Esophagus muscularis mucosa (tissue), 4 donors: ENCODE measurements at regions not wholly inside any gene's neighbourhood (a gene's known extent, or its start where the extent isn't known, plus 50 kb on each side); places are given as distances from the start of the nearest gene placed in this dataset.

Experiments used
- DNase-seq: peaks from one replicate; pipeline ENCODE4 v3.0.0-alpha.2; 2017; ENCODE audit errors: extremely low spot score
- H3K27ac ChIP-seq, 4 donors: fragments of 200-600 bp; sonication (generic); replicated peaks in 1 of 4; 1 replicate in 3 of 4; 2 replicates in 1 of 4; pipeline ENCODE4 v1.5.1; 2016 to 2019; ENCODE audit warnings: mild to moderate bottlenecking in 1 of 4
- H3K27me3 ChIP-seq, 4 donors: fragments of 200-600 bp; sonication (generic); one replicate each; pipeline versions ENCODE4 v1.5.1 to v1.6.0; 2016 to 2019
- H3K36me3 ChIP-seq, 4 donors: fragments of 200-600 bp; sonication (generic); one replicate each; pipeline ENCODE4 v1.5.1; 2016 to 2019
- H3K4me1 ChIP-seq, 4 donors: fragments of 200-600 bp; sonication (generic); one replicate each; pipeline ENCODE4 v1.5.1; 2016 to 2019
- H3K4me3 ChIP-seq, 4 donors: fragments of 200-600 bp; sonication (generic); 1 replicate in 2 of 4; 2 replicates in 2 of 4; pipeline ENCODE4 v1.5.1; 2016 to 2019; ENCODE audit warnings: mild to moderate bottlenecking in 4 of 4, moderate library complexity in 1 of 4
- H3K9me3 ChIP-seq, 4 donors: fragments of 200-600 bp; sonication (generic); 1 replicate in 3 of 4; 2 replicates in 1 of 4; pipeline ENCODE4 v1.5.1; 2016 to 2019
- CTCF ChIP-seq, 3 experiments: fragments of 200-600 bp in 2 of 3; fragments of 450-650 bp in 1 of 3; sonication (generic) in 2 of 3; IDR thresholded peaks; one replicate each; pipeline ENCODE4 v1.5.1; 2017 to 2019; ENCODE audit warnings: antibody characterized with exemption in 3 of 3, mild to moderate bottlenecking in 2 of 3, moderate library complexity in 1 of 3
- EP300 ChIP-seq: sonication (generic); formaldehyde crosslinking; IDR thresholded peaks from one replicate; pipeline ENCODE4 v1.6.1; 2017; ENCODE audit warnings: antibody characterized with exemption
- POLR2A ChIP-seq: fragments of 450-650 bp; IDR thresholded peaks from one replicate; pipeline ENCODE4 v1.6.1; 2017; ENCODE audit warnings: antibody characterized with exemption, moderate library complexity, mild to moderate bottlenecking, low read depth
- POLR2AphosphoS5 ChIP-seq, 2 donors: sonication (generic); formaldehyde crosslinking; IDR thresholded peaks; one replicate each; pipeline ENCODE4 v1.6.1; 2017; ENCODE audit warnings: antibody characterized with exemption in 2 of 2
- WGBS: methylation state at CpG from one replicate; pipeline ENCODE4 v1.1.5; 2018; 5-methylcytosine and 5-hydroxymethylcytosine counted together
- intact Hi-C: fragments of 100-400 bp; cut with DNase I; formaldehyde crosslinking; loops from one replicate; pipeline ENCODE4 v1.15.1; 2023

- WGBS: 85% methylated on average over 3 of the region's 3 CpGs
- no peak overlapping the region for H3K27ac ChIP-seq
- intact Hi-C loops: no loop called here
- H3K27me3 ChIP-seq: peaks cover 0 to 7% (median 0%) of the 10 kb centered on the region in 4 donors
- no peak overlapping the region for H3K4me3 ChIP-seq
- peaks cover 0 to 2% (median under 1%) of the 10 kb centered on the region in 4 donors for H3K4me1 ChIP-seq
- H3K9me3 ChIP-seq: no peaks in the 10 kb centered on the region
- TF ChIP-seq POLR2A: no peak
- TF ChIP-seq CTCF (IDR thresholded peaks at IDR 0.05): no peak
- H3K36me3 ChIP-seq: no peaks in the 10 kb centered on the region
- DNase-seq: no peak
Measured at GRCh38 chr6:33902457-33902853, 98.7 kb upstream of the MLN start.

- WGBS: 81% methylated on average over 5 of the region's 5 CpGs
Measured at GRCh38 chr6:33901822-33902456, 98.1 kb upstream of the MLN start.

GRCh38 chr6:33898771-33899170 is 95.0 kb upstream of the MLN start:
- no peak overlapping the region for H3K27ac ChIP-seq
- peaks cover 0 to 7% (median 0%) of the 10 kb centered on the region in 4 donors for H3K27me3 ChIP-seq
- peaks cover 5 to 23% (median 22%) of the 10 kb centered on the region in 4 donors for H3K4me1 ChIP-seq
- 59% methylated on average over 3 of the region's 3 CpGs for WGBS
- no peak for DNase-seq
- H3K9me3 ChIP-seq: no peaks in the 10 kb centered on the region
- TF ChIP-seq EP300 (no peak), POLR2AphosphoS5 (IDR thresholded peaks at IDR 0.05) (no peak), CTCF (IDR thresholded peaks at IDR 0.05) (no peak), POLR2A (no peak)
- no peak overlapping the region for H3K4me3 ChIP-seq
- intact Hi-C loops: no loop called here
- no peaks in the 10 kb centered on the region for H3K36me3 ChIP-seq

More at GRCh38 chr6:33901822-33902456, 98.1 kb upstream of the MLN start:
- intact Hi-C loops: no loop called here
- no peak for TF ChIP-seq CTCF (IDR thresholded peaks at IDR 0.05)
- no peak for TF ChIP-seq POLR2A
- TF ChIP-seq POLR2AphosphoS5 (IDR thresholded peaks at IDR 0.05): no peak
- no peak for TF ChIP-seq EP300
- H3K27me3 ChIP-seq: peaks cover 0 to 7% (median 0%) of the 10 kb centered on the region in 4 donors
- H3K27ac ChIP-seq: no peak overlapping the region
- H3K4me1 ChIP-seq: peaks cover 0 to 8% (median 5%) of the 10 kb centered on the region in 4 donors
- no peak overlapping the region for H3K4me3 ChIP-seq
- H3K9me3 ChIP-seq: no peaks in the 10 kb centered on the region
- H3K36me3 ChIP-seq: no peaks in the 10 kb centered on the region
- no peak for DNase-seq

GRCh38 chr6:33897189-33897780 is 93.5 kb upstream of the MLN start:
- Histone ChIP-seq H3K27ac (no peak overlapping the region), H3K27me3 (peaks cover 0 to 14% (median 0%) of the 10 kb centered on the region in 4 donors), H3K9me3 (no peaks in the 10 kb centered on the region), H3K4me3 (no peak overlapping the region), H3K36me3 (no peaks in the 10 kb centered on the region), H3K4me1 (peaks cover 5 to 23% (median 22%) of the 10 kb centered on the region in 4 donors)
- intact Hi-C loops: no loop called here
- 70% methylated on average over 2 of the region's 2 CpGs for WGBS
- DNase-seq: no peak
- TF ChIP-seq CTCF (IDR thresholded peaks at IDR 0.05) (no peak), EP300 (no peak), POLR2AphosphoS5 (IDR thresholded peaks at IDR 0.05) (no peak), POLR2A (no peak)
